ENCODE measurements at regions not wholly inside any gene's neighbourhood (a gene's known extent, or its start where the extent isn't known, plus 50 kb on each side); places are given as distances from the start of the nearest gene placed in this dataset.

DNA sequence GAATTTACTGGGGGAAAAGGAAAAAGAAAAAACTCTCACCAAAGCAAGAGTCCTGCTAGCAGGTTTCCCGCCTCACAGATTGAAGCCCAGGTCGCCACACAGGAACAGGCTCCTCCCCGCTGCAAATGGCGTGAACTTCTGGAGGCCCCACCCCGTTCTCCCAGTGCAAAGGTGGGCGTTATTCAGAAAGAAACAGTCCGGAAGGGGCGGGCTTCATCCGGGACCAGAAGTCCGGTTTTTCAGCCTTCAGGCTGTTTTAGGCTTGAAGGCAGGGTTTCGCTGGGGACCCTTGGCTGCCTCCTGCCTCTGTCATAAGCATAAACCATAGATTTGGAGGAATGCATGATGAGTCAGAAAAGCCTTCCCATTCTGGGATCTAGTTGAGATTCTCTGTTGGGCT, 148.3 kb upstream of the POU2AF2 start:
- no peak overlapping the region for H3K4me3 ChIP-seq (ENCODE audit: insufficient read length, low read depth)
- H3K36me3 ChIP-seq (ENCODE audit: insufficient read depth, insufficient read length, low read length), result no peaks in the 10 kb centered on the region
- H3K9me3 ChIP-seq (ENCODE audit: insufficient read depth, low read length), result no peaks in the 10 kb centered on the region
- TF ChIP-seq ZNF274 (IDR thresholded peaks at IDR 0.05; ENCODE audit: low read depth, low read length) (no peak), YY1 (IDR thresholded peaks at IDR 0.05; ENCODE audit: insufficient read depth, insufficient read length) (no peak)
- DNase-seq (ENCODE audit: low read depth, low spot score), result no peak
- no peaks in the 10 kb centered on the region for H3K27me3 ChIP-seq (ENCODE audit: insufficient read depth, insufficient read length)
- no peaks in the 10 kb centered on the region for H3K4me1 ChIP-seq (ENCODE audit: insufficient read depth, insufficient read length)
- H3K9ac ChIP-seq (ENCODE audit: insufficient read length, low read depth), result no peak overlapping the region

DNA sequence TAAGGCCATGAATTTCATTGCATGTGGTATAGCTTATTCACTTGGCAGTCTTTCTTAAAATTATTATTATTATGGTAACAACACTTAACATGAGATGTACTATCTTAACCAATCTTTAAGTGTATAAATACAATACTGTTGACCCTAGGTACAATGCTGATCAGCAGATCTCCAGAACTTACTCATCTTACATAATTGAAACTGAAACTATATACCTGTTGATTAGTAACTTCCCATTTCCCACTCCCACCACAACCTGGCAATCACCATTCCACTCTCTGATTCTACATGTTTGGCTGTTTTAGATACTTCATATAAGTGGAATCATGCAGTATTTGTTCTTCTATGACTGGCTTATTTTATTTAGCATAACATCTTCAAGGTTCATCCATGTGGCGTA, 150.2 kb upstream of the POU2AF2 start:
- no peak for DNase-seq (ENCODE audit: low read depth, low spot score)
- no peaks in the 10 kb centered on the region for H3K27me3 ChIP-seq (ENCODE audit: insufficient read depth, insufficient read length)
- H3K4me1 ChIP-seq (ENCODE audit: insufficient read depth, insufficient read length), result no peaks in the 10 kb centered on the region
- no peak overlapping the region for H3K4me3 ChIP-seq (ENCODE audit: insufficient read length, low read depth)
- no peak overlapping the region for H3K9ac ChIP-seq (ENCODE audit: insufficient read length, low read depth)
- H3K36me3 ChIP-seq (ENCODE audit: insufficient read depth, insufficient read length, low read length), result no peaks in the 10 kb centered on the region
- H3K9me3 ChIP-seq (ENCODE audit: insufficient read depth, low read length), result no peaks in the 10 kb centered on the region
- TF ChIP-seq SUZ12 (IDR thresholded peaks at IDR 0.05; ENCODE audit: extremely low read depth, insufficient read depth, insufficient read length) (no peak), ZNF274 (IDR thresholded peaks at IDR 0.05; ENCODE audit: low read depth, low read length) (no peak), YY1 (IDR thresholded peaks at IDR 0.05; ENCODE audit: insufficient read depth, insufficient read length) (no peak)

DNA sequence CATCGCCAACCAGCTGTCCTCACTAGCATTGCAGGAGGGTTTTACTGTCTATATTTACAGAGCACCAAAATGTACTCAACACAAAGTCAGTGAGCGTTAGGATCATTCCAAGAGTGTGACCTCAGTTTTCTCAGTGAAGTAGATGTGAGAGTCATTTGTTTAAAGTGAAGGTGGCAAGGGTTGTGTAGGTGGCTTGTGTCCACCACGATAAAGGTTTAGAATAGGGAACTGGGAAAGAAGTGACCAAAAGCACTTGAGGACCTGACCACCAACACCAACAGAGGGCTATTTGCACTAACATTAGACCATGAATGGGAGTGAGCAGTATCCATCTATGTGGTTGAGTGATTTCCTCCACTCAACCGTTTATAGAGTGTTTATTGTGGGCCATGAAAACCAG, 152.5 kb upstream of the POU2AF2 start:
- H3K27me3 ChIP-seq (ENCODE audit: insufficient read depth, insufficient read length), result no peaks in the 10 kb centered on the region
- no peaks in the 10 kb centered on the region for H3K9me3 ChIP-seq (ENCODE audit: insufficient read depth, low read length)
- TF ChIP-seq SUZ12 (IDR thresholded peaks at IDR 0.05; ENCODE audit: extremely low read depth, insufficient read depth, insufficient read length) (no peak), ZNF274 (IDR thresholded peaks at IDR 0.05; ENCODE audit: low read depth, low read length) (no peak), YY1 (IDR thresholded peaks at IDR 0.05; ENCODE audit: insufficient read depth, insufficient read length) (no peak)
- no peak overlapping the region for H3K9ac ChIP-seq (ENCODE audit: insufficient read length, low read depth)
- H3K4me1 ChIP-seq (ENCODE audit: insufficient read depth, insufficient read length), result no peaks in the 10 kb centered on the region
- no peak overlapping the region for H3K4me3 ChIP-seq (ENCODE audit: insufficient read length, low read depth)
- H3K36me3 ChIP-seq (ENCODE audit: insufficient read depth, insufficient read length, low read length), result no peaks in the 10 kb centered on the region
- DNase-seq (ENCODE audit: low read depth, low spot score), result no peak

GRCh38 chr11:111091321-111091938, 154.1 kb upstream of the POU2AF2 start:
- Histone ChIP-seq H3K36me3 (ENCODE audit: insufficient read depth, insufficient read length, low read length) (no peaks in the 10 kb centered on the region), H3K9me3 (ENCODE audit: insufficient read depth, low read length) (no peaks in the 10 kb centered on the region), H3K4me1 (ENCODE audit: insufficient read depth, insufficient read length) (no peaks in the 10 kb centered on the region), H3K9ac (ENCODE audit: insufficient read length, low read depth) (no peak overlapping the region), H3K27me3 (ENCODE audit: insufficient read depth, insufficient read length) (no peaks in the 10 kb centered on the region), H3K4me3 (ENCODE audit: insufficient read length, low read depth) (no peak overlapping the region)
- TF ChIP-seq YY1 (IDR thresholded peaks at IDR 0.05; ENCODE audit: insufficient read depth, insufficient read length), result no peak
- no peak for TF ChIP-seq SUZ12 (IDR thresholded peaks at IDR 0.05; ENCODE audit: extremely low read depth, insufficient read depth, insufficient read length)
- no peak for TF ChIP-seq ZNF274 (IDR thresholded peaks at IDR 0.05; ENCODE audit: low read depth, low read length)
- no peak for DNase-seq (ENCODE audit: low read depth, low spot score)

- no peak for DNase-seq (ENCODE audit: low read depth, low spot score)
- H3K9me3 ChIP-seq (ENCODE audit: insufficient read depth, low read length), result no peaks in the 10 kb centered on the region
- H3K36me3 ChIP-seq (ENCODE audit: insufficient read depth, insufficient read length, low read length), result no peaks in the 10 kb centered on the region
- no peaks in the 10 kb centered on the region for H3K27me3 ChIP-seq (ENCODE audit: insufficient read depth, insufficient read length)
- TF ChIP-seq ZNF274 (IDR thresholded peaks at IDR 0.05; ENCODE audit: low read depth, low read length), result no peak
- TF ChIP-seq SUZ12 (IDR thresholded peaks at IDR 0.05; ENCODE audit: extremely low read depth, insufficient read depth, insufficient read length), result no peak
- no peak for TF ChIP-seq YY1 (IDR thresholded peaks at IDR 0.05; ENCODE audit: insufficient read depth, insufficient read length)
- no peak overlapping the region for H3K4me3 ChIP-seq (ENCODE audit: insufficient read length, low read depth)
- no peak overlapping the region for H3K9ac ChIP-seq (ENCODE audit: insufficient read length, low read depth)
- H3K4me1 ChIP-seq (ENCODE audit: insufficient read depth, insufficient read length), result no peaks in the 10 kb centered on the region
These were observed 155.8 kb upstream of the POU2AF2 start for GRCh38 chr11:111089759-111090158.

- no peak for TF ChIP-seq ZNF274 (IDR thresholded peaks at IDR 0.05; ENCODE audit: low read depth, low read length)
- TF ChIP-seq YY1 (IDR thresholded peaks at IDR 0.05; ENCODE audit: insufficient read depth, insufficient read length), result no peak
- TF ChIP-seq SUZ12 (IDR thresholded peaks at IDR 0.05; ENCODE audit: extremely low read depth, insufficient read depth, insufficient read length), result no peak
- Histone ChIP-seq H3K36me3 (ENCODE audit: insufficient read depth, insufficient read length, low read length) (no peaks in the 10 kb centered on the region), H3K9me3 (ENCODE audit: insufficient read depth, low read length) (no peaks in the 10 kb centered on the region), H3K4me1 (ENCODE audit: insufficient read depth, insufficient read length) (no peaks in the 10 kb centered on the region), H3K4me3 (ENCODE audit: insufficient read length, low read depth) (no peak overlapping the region), H3K27me3 (ENCODE audit: insufficient read depth, insufficient read length) (no peaks in the 10 kb centered on the region), H3K9ac (ENCODE audit: insufficient read length, low read depth) (no peak overlapping the region)
- no peak for DNase-seq (ENCODE audit: low read depth, low spot score)
These were observed 156.6 kb upstream of the POU2AF2 start for GRCh38 chr11:111088847-111089355.

GRCh38 chr11:111086058-111086457, 159.5 kb upstream of the POU2AF2 start:
- no peak for TF ChIP-seq ZNF274 (IDR thresholded peaks at IDR 0.05; ENCODE audit: low read depth, low read length)
- TF ChIP-seq SUZ12 (IDR thresholded peaks at IDR 0.05; ENCODE audit: extremely low read depth, insufficient read depth, insufficient read length), result no peak
- no peak for TF ChIP-seq YY1 (IDR thresholded peaks at IDR 0.05; ENCODE audit: insufficient read depth, insufficient read length)
- Histone ChIP-seq H3K4me3 (ENCODE audit: insufficient read length, low read depth) (no peak overlapping the region), H3K9me3 (ENCODE audit: insufficient read depth, low read length) (no peaks in the 10 kb centered on the region), H3K9ac (ENCODE audit: insufficient read length, low read depth) (no peak overlapping the region), H3K4me1 (ENCODE audit: insufficient read depth, insufficient read length) (no peaks in the 10 kb centered on the region), H3K27me3 (ENCODE audit: insufficient read depth, insufficient read length) (no peaks in the 10 kb centered on the region), H3K36me3 (ENCODE audit: insufficient read depth, insufficient read length, low read length) (no peaks in the 10 kb centered on the region)
- DNase-seq (ENCODE audit: low read depth, low spot score), result no peak
